ENCODE measurements at regions not wholly inside any gene's neighbourhood (a gene's known extent, or its start where the extent isn't known, plus 50 kb on each side); places are given as distances from the start of the nearest gene placed in this dataset.
"Not testable (repeated sequence)": the region's sequence is repeated elsewhere in the genome, so short reads cannot be mapped to it uniquely, and the experiment has no call there.

DNA sequence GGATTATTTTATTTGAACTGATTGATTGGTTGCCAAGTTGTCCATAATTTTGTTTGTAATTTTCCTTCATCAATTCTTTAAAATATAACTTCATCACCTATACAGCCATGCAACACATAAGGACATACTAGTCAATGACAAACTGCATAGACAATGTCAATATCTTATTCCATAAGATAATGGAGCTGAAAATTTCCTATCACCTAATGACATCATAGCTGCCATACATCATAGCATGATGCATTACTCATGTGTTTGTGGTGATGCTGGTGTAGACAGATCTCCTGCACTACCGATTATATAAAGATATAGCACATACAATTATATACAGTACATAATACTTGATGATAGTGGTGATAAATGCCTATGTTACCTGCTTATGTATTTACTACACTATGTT, 369.8 kb upstream of the NT5C1B start:
- Histone ChIP-seq H3K4me1 (ENCODE audit: insufficient read depth, low read length) (no peaks in the 10 kb centered on the region), H3K9me3 (ENCODE audit: low read length) (no peaks in the 10 kb centered on the region), H3K4me3 (ENCODE audit: low read length) (no peak overlapping the region), H3K27me3 (ENCODE audit: insufficient read depth, low read length) (no peaks in the 10 kb centered on the region), H3K36me3 (ENCODE audit: insufficient read depth, low read length) (no peaks in the 10 kb centered on the region), H2AFZ (ENCODE audit: low read depth, low read length) (no peak overlapping the region)

- H3K27me3 ChIP-seq (ENCODE audit: insufficient read depth, low read length): no peaks in the 10 kb centered on the region
- no peaks in the 10 kb centered on the region for H3K4me1 ChIP-seq (ENCODE audit: insufficient read depth, low read length)
- no peak overlapping the region for H2AFZ ChIP-seq (ENCODE audit: low read depth, low read length)
- H3K9me3 ChIP-seq (ENCODE audit: low read length): no peaks in the 10 kb centered on the region
- H3K36me3 ChIP-seq (ENCODE audit: insufficient read depth, low read length): no peaks in the 10 kb centered on the region
- H3K4me3 ChIP-seq (ENCODE audit: low read length): no peak overlapping the region
Measured at GRCh38 chr2:18957909-18958308, 368.5 kb upstream of the NT5C1B start.

- H3K27me3 ChIP-seq (ENCODE audit: insufficient read depth, low read length): no peaks in the 10 kb centered on the region
- no peak overlapping the region for H3K4me3 ChIP-seq (ENCODE audit: low read length)
- no peak overlapping the region for H2AFZ ChIP-seq (ENCODE audit: low read depth, low read length)
- H3K36me3 ChIP-seq (ENCODE audit: insufficient read depth, low read length): no peaks in the 10 kb centered on the region
- H3K9me3 ChIP-seq (ENCODE audit: low read length): no peaks in the 10 kb centered on the region
- H3K4me1 ChIP-seq (ENCODE audit: insufficient read depth, low read length): no peaks in the 10 kb centered on the region
Measured at GRCh38 chr2:18950361-18950851, 361.0 kb upstream of the NT5C1B start.

DNA sequence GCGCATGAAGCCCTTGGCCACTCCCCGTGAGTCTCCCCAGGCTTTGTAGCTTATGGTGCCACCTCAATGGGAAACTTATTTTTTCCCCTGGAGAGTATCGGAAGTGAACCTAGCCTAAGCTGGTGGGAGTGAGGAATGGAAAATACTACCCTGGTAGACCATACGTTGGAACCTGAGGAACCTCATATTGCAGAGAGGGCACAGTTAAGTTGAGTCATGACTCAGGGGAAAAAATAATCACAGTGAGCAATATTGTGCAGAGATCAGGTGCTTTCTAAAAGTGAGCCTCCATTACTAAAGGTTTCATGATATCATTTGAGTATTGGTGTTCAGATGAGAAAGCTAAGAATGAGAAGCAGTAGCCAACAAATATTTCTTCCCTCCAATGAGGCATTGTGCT, 360.5 kb upstream of the NT5C1B start:
- no peaks in the 10 kb centered on the region for H3K4me1 ChIP-seq (ENCODE audit: insufficient read depth, low read length)
- H2AFZ ChIP-seq (ENCODE audit: low read depth, low read length): no peak overlapping the region
- H3K9me3 ChIP-seq (ENCODE audit: low read length): no peaks in the 10 kb centered on the region
- no peaks in the 10 kb centered on the region for H3K36me3 ChIP-seq (ENCODE audit: insufficient read depth, low read length)
- H3K4me3 ChIP-seq (ENCODE audit: low read length): no peak overlapping the region
- no peaks in the 10 kb centered on the region for H3K27me3 ChIP-seq (ENCODE audit: insufficient read depth, low read length)

DNA sequence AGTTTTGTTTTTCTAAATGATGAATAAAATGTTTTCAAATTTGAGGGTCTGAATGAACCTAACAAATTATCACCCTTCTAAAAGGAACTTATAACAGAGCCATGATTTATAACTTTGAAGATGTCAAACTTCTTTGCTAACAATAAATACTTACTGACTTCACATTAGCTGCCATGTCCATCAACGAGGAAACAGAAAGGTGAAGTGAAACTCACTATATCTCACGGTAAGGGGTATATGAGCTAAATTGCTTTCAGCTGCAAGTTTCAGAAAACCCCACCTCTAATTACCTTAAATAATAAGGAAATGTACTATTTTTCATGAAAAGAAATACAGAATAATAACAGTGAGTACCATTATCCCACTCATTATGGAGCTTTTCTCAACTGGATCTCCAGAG, 350.8 kb upstream of the NT5C1B start:
- Histone ChIP-seq H3K9me3 (ENCODE audit: low read length) (no peaks in the 10 kb centered on the region), H3K27me3 (ENCODE audit: insufficient read depth, low read length) (no peaks in the 10 kb centered on the region), H3K4me3 (ENCODE audit: low read length) (no peak overlapping the region), H3K4me1 (ENCODE audit: insufficient read depth, low read length) (no peaks in the 10 kb centered on the region), H3K36me3 (ENCODE audit: insufficient read depth, low read length) (no peaks in the 10 kb centered on the region), H2AFZ (ENCODE audit: low read depth, low read length) (no peak overlapping the region)

DNA sequence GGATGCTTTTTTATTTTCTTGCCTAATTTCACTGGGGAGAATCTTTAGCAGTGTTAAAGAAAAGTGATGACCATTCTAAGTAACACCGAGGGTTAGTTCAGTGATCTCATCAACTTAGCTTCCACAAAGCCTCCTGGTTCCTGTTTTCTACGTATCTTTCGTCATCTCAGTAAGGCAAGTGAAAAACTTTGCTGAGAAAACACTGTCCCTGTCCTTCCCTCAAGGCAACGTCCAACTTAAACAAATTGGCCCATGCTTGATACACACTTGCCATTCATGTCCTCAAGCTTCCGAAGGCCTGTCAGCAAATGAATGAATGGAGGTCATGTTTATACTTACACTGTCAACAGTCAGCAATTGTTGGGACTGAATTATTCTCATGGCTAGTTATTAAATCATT, 350.4 kb upstream of the NT5C1B start:
- not testable (repeated sequence) for H3K27me3 ChIP-seq (ENCODE audit: insufficient read depth, low read length); H3K9me3 ChIP-seq (ENCODE audit: low read length); H3K36me3 ChIP-seq (ENCODE audit: insufficient read depth, low read length); H2AFZ ChIP-seq (ENCODE audit: low read depth, low read length); H3K4me3 ChIP-seq (ENCODE audit: low read length); H3K4me1 ChIP-seq (ENCODE audit: insufficient read depth, low read length)

DNA sequence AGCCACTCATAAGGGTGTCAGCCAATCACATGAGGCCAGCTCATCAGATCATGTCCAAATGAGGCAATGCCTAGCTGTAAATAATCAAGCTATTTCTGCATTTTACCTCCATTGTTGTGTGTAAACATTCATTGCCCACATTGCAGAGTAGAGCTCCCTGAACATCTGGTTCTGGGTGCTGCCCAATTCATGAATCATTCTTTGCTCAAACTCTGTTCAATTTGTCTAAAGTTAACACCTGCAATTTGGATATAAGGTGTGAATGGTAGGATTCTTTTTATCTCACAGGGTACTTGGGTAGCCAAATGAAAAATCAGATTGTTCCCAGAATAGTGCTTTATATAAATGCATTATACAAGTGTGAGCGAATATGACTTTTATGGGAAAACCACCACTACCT, 345.5 kb upstream of the NT5C1B start:
- Histone ChIP-seq H3K36me3 (ENCODE audit: insufficient read depth, low read length) (no peaks in the 10 kb centered on the region), H3K4me3 (ENCODE audit: low read length) (no peak overlapping the region), H3K9me3 (ENCODE audit: low read length) (no peaks in the 10 kb centered on the region), H3K4me1 (ENCODE audit: insufficient read depth, low read length) (peaks cover 17% of the 10 kb centered on the region), H3K27me3 (ENCODE audit: insufficient read depth, low read length) (no peaks in the 10 kb centered on the region), H2AFZ (ENCODE audit: low read depth, low read length) (no peak overlapping the region)

GRCh38 chr2:18932853-18933252, 343.5 kb upstream of the NT5C1B start:
- peak overlapping the region; percentile 64 for H2AFZ ChIP-seq (ENCODE audit: low read depth, low read length)
- H3K36me3 ChIP-seq (ENCODE audit: insufficient read depth, low read length): no peaks in the 10 kb centered on the region
- peaks cover 17% of the 10 kb centered on the region for H3K4me1 ChIP-seq (ENCODE audit: insufficient read depth, low read length)
- H3K27me3 ChIP-seq (ENCODE audit: insufficient read depth, low read length): no peaks in the 10 kb centered on the region
- H3K9me3 ChIP-seq (ENCODE audit: low read length): no peaks in the 10 kb centered on the region
- H3K4me3 ChIP-seq (ENCODE audit: low read length): no peak overlapping the region

GRCh38 chr2:18930971-18931370, 341.6 kb upstream of the NT5C1B start:
- no peaks in the 10 kb centered on the region for H3K36me3 ChIP-seq (ENCODE audit: insufficient read depth, low read length)
- H3K4me3 ChIP-seq (ENCODE audit: low read length): no peak overlapping the region
- H2AFZ ChIP-seq (ENCODE audit: low read depth, low read length): no peak overlapping the region
- H3K9me3 ChIP-seq (ENCODE audit: low read length): no peaks in the 10 kb centered on the region
- H3K4me1 ChIP-seq (ENCODE audit: insufficient read depth, low read length): peaks cover 17% of the 10 kb centered on the region
- no peaks in the 10 kb centered on the region for H3K27me3 ChIP-seq (ENCODE audit: insufficient read depth, low read length)

DNA sequence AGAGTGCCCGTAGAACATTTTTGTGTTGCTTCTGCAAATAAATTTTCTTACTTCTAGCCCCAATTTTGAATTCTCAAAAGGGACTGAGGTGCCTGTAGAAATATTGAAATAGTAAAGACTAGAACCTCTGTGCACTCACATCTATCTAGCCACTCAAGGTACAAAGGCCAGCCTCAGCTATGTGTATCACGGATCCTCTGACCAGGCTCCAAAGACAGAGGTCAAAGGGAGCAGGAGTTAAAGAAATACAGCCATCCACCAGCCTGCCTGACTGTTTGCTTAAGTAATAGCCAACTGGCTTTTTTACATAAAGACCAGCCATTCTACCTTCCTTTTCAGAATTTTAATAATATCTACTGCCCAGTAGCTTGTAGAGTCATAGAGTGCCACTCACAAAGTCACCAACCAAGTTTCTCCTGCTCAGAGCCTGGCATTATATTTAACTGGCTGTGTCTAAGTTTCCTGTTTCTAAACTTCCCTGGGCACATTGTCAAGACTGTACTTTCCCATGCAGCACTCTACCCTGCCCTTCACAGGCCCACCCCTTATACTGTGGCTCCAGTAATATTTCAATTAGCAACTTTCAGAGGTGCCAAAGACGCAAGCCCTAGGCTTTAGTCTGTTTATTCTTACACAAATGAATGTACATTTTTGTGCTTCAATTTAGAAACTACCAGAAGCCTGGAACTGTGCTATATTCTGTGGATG, 338.3 kb upstream of the NT5C1B start:
- Histone ChIP-seq H3K4me3 (ENCODE audit: low read length) (no peak overlapping the region), H3K4me1 (ENCODE audit: insufficient read depth, low read length) (peaks cover 8% of the 10 kb centered on the region), H3K9me3 (ENCODE audit: low read length) (no peaks in the 10 kb centered on the region), H3K27me3 (ENCODE audit: insufficient read depth, low read length) (no peaks in the 10 kb centered on the region), H3K36me3 (ENCODE audit: insufficient read depth, low read length) (no peaks in the 10 kb centered on the region), H2AFZ (ENCODE audit: low read depth, low read length) (no peak overlapping the region)

GRCh38 chr2:18926631-18927524, 337.5 kb upstream of the NT5C1B start:
- H3K9me3 ChIP-seq (ENCODE audit: low read length): no peaks in the 10 kb centered on the region
- no peaks in the 10 kb centered on the region for H3K27me3 ChIP-seq (ENCODE audit: insufficient read depth, low read length)
- no peaks in the 10 kb centered on the region for H3K36me3 ChIP-seq (ENCODE audit: insufficient read depth, low read length)
- H3K4me3 ChIP-seq (ENCODE audit: low read length): no peak overlapping the region
- H2AFZ ChIP-seq (ENCODE audit: low read depth, low read length): no peak overlapping the region
- H3K4me1 ChIP-seq (ENCODE audit: insufficient read depth, low read length): peaks cover 3% of the 10 kb centered on the region

GRCh38 chr2:18925296-18925695, 335.9 kb upstream of the NT5C1B start:
- H3K27me3 ChIP-seq (ENCODE audit: insufficient read depth, low read length): no peaks in the 10 kb centered on the region

GRCh38 chr2:18924886-18925285, 335.5 kb upstream of the NT5C1B start:
- no peak overlapping the region for H2AFZ ChIP-seq (ENCODE audit: low read depth, low read length)
- H3K4me1 ChIP-seq (ENCODE audit: insufficient read depth, low read length): peaks cover 3% of the 10 kb centered on the region
- no peaks in the 10 kb centered on the region for H3K36me3 ChIP-seq (ENCODE audit: insufficient read depth, low read length)

More at GRCh38 chr2:18925296-18925695, 335.9 kb upstream of the NT5C1B start:
- peaks cover 3% of the 10 kb centered on the region for H3K4me1 ChIP-seq (ENCODE audit: insufficient read depth, low read length)
- H3K9me3 ChIP-seq (ENCODE audit: low read length): no peaks in the 10 kb centered on the region
- H3K4me3 ChIP-seq (ENCODE audit: low read length): no peak overlapping the region
- no peak overlapping the region for H2AFZ ChIP-seq (ENCODE audit: low read depth, low read length)
- H3K36me3 ChIP-seq (ENCODE audit: insufficient read depth, low read length): no peaks in the 10 kb centered on the region

More at GRCh38 chr2:18924886-18925285, 335.5 kb upstream of the NT5C1B start:
- no peaks in the 10 kb centered on the region for H3K9me3 ChIP-seq (ENCODE audit: low read length)
- H3K27me3 ChIP-seq (ENCODE audit: insufficient read depth, low read length): no peaks in the 10 kb centered on the region
- no peak overlapping the region for H3K4me3 ChIP-seq (ENCODE audit: low read length)

All from neuron (in vitro differentiated cells).